GM04503 (cell line): ENCODE measurements at regions not wholly inside any gene's neighbourhood (a gene's known extent, or its start where the extent isn't known, plus 50 kb on each side); places are given as distances from the start of the nearest gene placed in this dataset.
"Not testable (repeated sequence)": the region's sequence is repeated elsewhere in the genome, so short reads cannot be mapped to it uniquely, and the experiment has no call there.

Source experiments
- DNase-seq: peaks from one replicate; pipeline ENCODE4 v3.0.0-alpha.2; 2012; ENCODE audit warnings: low read depth

GRCh38 chr13:80955501-80955900, 614.6 kb upstream of the SPRY2 start:
- DNase-seq: no peak

GRCh38 chr13:80952158-80952557, 611.2 kb upstream of the SPRY2 start:
- no peak for DNase-seq

GRCh38 chr13:80946008-80946802, 605.3 kb upstream of the SPRY2 start:
- DNase-seq: no peak

GRCh38 chr13:80945328-80945727, 604.4 kb upstream of the SPRY2 start:
- DNase-seq: no peak

DNA sequence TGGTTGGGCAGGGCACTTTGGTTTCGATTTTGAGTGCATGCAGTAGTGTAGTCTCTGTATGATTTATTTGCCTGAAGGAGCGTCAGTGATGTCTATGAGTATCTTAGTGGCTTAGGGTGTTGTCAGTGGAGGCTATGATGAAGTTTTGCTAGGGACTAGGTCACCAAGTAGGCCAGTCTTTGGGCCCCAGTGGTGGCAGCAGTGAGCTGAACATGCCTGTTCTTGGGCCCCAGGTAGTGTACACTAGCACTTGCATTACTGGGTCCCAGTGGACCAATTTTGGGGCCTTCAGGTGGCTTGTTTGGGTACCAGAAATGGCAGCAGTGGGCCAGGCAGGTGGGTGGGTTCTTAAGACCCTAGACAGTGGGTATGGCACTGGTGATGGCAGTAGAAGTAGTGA, 598.7 kb upstream of the SPRY2 start:
- no peak for DNase-seq

DNA sequence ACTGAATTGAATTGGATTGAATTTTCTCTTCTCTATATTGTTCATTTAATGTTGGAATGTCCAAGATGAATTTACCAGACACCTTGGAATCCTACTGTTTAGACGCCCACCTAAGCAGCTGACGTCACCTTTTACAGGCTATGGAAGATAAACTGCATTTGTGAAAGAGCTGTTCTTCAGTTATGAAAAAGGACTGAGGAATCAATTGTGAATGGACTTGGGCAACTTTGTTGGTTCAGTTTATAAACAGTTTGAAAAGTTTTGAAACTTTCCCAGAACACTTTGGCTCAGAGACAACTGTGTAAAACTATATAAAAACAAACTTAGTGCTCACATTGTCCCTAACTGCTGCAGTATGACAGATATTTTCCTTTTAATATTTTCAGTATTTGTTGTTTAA, 590.8 kb upstream of the SPRY2 start:
- no peak for DNase-seq

DNA sequence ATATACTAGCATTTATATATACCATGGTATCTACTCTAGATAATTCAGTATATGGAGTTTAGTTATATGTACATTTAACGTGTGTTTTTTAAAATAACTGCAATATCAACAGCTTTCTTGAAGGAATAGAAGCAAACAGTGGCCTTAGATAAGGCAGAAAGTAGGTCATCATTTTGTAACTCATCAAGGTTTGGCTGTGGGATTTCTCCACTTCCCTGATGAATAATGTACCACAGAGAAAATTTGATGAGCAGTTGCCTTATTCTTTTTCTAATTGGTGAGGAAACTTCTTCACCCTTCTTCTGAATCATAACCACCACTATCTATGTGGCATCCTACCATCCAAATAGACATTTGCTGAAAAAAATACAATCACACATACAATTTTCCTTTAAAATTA, 590.2 kb upstream of the SPRY2 start:
- no peak for DNase-seq

GRCh38 chr13:80928241-80928640, 587.3 kb upstream of the SPRY2 start:
- no peak for DNase-seq

DNA sequence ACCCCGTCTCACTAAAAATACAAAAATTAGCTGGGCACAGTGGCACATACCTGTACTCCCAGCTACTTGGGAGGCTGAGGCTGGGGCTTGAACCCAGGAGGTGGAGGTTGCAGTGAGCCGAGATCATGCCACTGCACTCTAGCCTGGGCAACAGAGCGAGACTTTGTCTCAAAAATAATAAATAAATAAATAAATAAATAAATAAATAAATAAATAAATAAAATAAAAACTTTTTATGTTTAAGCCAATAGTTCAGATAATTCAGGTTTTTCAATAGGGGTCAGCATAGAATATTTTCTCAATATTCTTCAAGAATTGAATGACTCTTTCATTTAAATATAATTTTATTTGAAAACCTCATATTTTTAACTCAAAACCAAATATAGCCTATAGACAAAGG, 585.1 kb upstream of the SPRY2 start:
- not testable (repeated sequence) for DNase-seq

DNA sequence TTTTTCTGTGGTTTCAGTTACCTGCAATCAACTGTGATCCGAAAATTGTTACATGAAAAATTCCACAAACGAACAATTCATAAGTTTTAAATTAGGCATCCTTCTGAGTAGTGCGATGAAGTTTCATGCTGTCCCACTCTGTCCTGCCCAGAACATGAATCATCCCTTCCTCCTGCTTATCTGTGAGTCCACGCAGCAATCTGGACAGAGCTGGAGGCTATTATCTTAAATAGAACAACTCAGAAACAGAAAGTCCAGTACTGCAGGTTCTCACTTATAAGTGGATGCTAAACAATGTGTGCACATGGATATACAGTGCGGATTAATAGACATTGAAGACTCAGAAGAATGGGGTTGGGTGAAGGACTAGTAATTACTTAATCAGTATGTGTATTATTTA, 583.7 kb upstream of the SPRY2 start:
- no peak for DNase-seq

- no peak for DNase-seq
Observed at GRCh38 chr13:80923907-80924306, 583.0 kb upstream of the SPRY2 start.

GRCh38 chr13:80921971-80922370, 581.0 kb upstream of the SPRY2 start:
- DNase-seq: no peak

GRCh38 chr13:80921541-80921940, 580.6 kb upstream of the SPRY2 start:
- no peak for DNase-seq

GRCh38 chr13:80906860-80907259, 565.9 kb upstream of the SPRY2 start:
- no peak for DNase-seq

DNA sequence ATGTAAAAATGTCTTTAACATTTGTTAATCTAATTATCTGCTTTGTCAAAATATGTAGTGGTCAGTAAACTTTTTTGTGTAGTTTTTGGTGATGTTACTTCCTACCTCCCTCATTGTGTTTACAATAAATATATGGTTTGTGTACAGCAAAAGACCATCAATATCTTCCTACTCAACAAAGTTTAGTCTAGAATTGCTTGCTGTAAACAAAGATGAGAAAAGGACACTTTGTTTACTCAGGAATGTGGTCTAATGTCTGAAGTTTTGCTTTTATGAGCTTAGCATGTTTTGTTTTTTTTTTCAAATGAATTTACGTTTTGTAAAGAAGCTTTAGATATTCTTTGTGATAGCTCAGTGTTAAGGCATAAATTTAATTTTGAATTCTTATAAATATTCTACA, 563.5 kb upstream of the SPRY2 start:
- no peak for DNase-seq

DNA sequence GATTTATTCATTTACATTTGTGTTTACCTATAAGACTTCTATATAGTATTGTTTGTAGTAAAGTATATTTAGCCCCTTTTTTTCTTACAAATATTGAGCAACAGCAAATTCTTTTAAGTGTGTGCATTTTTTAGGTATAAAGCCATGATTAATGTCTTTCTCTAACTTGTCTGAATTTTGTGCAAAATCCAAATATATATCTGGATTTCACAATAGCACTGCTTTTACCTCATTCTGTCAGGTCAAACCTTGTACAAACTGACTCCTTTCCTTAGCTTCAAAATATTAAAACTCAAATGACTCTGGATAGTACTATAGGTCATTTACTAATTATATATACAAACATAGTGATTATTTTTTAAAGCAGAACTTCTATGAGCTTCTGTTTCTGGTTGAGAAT, 563.0 kb upstream of the SPRY2 start:
- DNase-seq: no peak

DNA sequence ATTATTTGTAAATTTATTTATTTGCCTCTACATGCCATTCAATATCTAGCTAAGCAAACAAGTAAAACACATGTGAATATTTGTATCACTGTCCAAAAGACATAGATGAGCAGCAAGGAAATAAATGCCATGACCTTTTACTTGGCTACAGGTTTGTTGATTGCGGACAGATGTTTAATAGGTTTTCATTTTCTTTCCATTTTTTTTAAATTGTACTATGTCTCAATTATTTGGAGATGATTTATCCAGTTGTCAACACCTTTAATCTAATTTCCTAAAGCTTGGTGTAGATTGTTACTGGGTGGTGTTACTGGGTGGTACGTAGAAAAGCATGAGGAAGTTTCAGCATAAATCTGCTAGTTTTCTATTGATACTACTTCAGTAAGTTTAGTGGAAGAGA, 560.6 kb upstream of the SPRY2 start:
- DNase-seq: no peak

GRCh38 chr13:80901111-80901510, 560.2 kb upstream of the SPRY2 start:
- DNase-seq: no peak

DNA sequence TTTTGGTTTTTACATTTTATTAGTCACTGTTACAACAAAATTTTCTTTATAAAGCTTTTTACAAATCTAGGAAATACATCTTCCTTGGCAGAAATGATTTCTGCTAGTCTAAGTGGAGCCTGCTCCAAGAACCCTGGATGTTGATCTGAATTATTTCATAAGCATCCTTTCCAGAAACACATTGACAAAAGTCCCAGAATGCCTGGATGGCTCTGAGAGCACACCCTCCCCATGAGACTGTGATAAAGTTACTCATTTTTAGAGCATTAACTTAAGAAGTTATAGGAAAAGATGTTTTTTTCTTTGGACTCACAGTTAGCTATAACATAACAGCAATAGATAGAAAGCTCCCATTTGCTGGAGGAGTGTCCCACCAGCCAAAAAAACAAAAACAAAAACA, 559.6 kb upstream of the SPRY2 start:
- DNase-seq: no peak

DNA sequence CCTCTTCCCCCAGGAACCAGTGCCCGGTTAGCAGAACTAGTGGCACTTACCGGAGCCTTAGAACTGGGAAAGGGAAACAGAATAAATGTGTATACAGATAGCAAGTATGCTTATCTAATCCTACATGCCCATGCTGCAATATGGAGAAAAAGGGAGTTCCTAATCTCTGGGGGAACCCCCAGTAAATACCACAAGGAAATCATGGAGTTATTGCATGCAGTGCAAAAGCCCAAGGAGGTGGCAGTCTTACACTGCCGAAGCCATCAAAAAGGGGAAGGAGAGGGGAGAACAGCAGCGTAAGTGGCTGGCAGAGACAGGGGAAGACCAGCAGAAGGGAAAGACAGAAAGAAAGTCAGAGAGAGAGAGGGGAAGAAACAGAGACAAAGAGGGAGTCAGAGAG, 556.7 kb upstream of the SPRY2 start:
- DNase-seq: not testable (repeated sequence)

DNA sequence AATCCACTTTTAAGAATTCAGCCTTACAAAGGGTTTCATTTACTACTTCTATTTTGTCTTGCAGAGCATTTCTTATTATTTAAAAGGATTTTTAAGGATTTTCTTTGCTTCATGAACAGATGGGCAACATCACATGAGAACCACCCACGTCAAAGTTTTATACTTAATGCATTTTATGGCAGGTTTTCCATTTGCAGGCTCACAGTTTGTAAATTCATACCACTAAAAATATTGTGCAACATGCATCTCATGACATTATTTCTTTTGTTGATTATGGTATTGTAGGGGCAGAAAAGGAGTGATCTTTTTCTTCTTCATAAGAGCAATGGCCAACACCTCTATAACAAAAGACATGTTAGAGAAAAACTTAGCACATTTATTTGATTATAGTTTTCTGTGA, 554.0 kb upstream of the SPRY2 start:
- DNase-seq: no peak

DNA sequence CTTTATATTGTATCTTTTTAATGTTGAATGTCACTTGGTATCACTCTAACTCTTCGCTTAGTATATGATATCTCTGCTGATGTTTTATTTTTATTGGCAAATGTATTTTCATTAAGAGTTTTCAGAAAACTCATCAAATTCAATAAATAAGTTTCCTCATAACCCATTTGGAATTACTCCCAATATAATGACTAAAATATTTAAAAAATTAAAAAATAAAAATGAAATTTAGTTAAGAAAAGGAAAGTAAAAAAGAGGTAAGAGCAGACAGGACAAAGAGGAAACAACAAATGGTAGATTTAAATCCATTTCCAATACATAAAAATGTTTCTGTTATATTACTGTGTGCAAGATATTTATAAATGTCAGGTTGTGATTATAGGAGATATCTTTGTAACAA, 548.9 kb upstream of the SPRY2 start:
- DNase-seq: no peak

DNA sequence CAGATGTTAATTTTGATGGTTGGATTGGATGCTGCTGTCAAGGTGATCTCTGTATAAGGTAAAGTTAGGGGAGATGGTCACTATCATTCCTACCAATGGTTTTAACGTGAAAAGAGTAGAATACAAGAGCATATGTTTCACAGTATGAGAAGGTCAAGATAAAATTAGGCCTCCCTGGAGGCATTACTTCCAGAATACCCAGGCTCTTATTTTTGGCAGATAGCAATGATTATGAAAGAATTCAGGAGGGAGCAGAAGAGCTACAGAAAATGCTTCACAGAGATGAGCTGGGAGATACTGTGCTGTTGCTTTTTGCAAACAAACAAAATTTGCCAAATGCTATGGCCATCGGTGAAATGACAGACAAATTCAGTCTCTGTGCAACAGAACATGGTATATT, 547.5 kb upstream of the SPRY2 start:
- DNase-seq: no peak

DNA sequence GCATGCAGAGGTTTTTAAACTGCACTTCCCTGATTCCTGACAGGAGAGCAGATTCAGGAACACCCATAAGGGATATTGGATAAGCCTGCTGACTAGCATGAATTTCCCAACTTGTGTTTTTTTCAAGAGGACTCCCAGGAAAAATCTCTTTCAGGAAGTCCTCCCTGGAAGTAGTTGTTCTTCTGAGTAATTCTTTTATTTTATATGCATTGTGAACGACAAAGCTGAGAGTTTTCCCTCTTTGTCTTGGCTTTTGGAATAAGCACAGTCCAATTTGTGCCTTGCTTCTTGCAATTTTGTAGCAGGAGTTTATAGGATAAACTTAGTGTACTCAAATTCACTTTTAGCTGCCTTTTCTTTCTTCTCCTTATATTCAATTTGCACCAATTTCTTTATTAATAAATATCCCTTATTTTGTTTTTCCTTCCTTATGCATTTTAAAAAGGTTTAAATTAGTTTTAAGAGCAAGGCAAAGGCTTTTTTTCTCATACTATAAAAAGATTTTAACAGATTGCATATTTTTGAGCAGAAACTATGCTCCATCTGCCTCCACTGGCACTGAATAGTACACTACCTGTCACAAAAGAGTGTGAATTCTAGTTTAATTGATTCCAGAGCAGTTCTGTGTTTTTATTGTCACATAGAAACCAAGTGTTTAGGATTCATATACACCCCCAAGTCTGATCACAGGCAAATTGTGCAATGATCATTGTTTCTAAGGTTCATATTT, 543.3 kb upstream of the SPRY2 start:
- DNase-seq: no peak
